Kidney tubule cell (primary cell): ENCODE measurements at regions not wholly inside any gene's neighbourhood (a gene's known extent, or its start where the extent isn't known, plus 50 kb on each side); places are given as distances from the start of the nearest gene placed in this dataset.

ENCODE experiments used
- DNase-seq: peaks from one replicate; pipeline ENCODE4 v3.0.0-alpha.2; 2018; ENCODE audit warnings: low spot score

DNA sequence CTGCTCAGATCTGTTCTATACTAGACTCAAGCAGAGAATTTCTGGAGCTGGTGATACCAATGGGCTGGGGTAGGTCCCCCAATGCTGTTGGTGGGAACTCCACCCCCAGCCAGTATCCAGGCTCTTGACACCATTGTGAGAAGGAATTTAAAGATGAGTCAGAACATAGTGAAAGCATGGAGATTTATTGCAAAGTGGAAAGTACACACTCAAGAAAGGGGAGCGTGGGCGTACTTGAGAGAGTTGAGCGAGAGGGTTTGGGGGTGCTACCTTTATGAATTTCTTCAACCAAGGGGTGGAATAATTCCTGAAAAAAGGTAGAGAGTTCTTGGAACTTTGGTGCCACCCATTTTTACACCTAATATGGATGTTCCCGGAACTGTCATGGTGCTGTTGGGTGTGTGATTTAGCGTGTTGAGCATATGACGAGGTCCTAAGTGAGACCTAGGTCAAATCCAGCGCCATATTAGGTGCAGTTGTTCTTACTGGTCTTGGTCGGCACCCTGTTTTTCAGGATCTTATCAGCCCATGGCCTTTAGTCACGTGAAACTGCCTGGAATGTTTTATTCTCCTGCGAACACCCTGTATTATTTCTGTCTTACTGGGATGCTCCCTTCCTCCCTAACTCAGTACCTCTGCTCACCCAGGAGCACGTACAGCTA is 122.0 kb upstream of the AHR start:
- no peak for DNase-seq

DNA sequence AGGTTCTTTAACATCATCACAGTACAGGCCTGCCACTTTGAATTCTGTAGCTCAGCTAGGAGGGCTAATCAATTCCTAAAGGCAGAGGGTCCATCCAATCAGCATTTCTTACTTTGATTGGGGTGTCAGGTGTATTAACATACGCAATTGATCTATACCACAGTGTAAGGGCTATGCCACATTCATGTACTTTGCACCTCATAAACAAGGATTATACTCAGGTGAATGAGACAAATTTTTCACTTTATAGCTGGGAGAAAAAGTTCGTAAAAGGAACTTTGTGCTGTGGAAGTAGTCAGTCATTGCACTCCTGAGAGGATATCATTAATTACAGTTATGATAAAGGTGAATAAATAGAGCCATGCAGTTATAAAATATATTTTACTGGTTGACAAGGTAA is 119.9 kb upstream of the AHR start:
- no peak for DNase-seq

DNA sequence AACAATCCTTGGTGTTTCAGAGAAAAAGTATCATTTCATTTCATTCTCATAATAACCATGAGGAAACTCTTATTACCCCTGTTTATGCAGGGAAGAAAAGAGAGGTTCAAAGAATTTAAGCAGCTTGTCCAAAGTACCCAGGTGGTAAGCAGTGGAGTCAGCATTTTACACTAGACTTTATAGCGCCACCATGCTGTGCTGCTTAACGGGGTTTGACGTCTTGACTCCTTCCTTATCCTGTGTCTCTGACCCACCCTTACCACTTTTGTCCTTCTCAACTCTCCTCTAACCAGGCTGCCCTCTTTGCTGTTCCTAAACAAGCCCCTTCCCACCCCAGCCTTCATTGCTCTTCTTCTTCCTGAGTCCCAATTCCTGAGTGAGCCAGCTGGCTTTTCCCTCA is 117.0 kb upstream of the AHR start:
- DNase-seq: no peak

DNA sequence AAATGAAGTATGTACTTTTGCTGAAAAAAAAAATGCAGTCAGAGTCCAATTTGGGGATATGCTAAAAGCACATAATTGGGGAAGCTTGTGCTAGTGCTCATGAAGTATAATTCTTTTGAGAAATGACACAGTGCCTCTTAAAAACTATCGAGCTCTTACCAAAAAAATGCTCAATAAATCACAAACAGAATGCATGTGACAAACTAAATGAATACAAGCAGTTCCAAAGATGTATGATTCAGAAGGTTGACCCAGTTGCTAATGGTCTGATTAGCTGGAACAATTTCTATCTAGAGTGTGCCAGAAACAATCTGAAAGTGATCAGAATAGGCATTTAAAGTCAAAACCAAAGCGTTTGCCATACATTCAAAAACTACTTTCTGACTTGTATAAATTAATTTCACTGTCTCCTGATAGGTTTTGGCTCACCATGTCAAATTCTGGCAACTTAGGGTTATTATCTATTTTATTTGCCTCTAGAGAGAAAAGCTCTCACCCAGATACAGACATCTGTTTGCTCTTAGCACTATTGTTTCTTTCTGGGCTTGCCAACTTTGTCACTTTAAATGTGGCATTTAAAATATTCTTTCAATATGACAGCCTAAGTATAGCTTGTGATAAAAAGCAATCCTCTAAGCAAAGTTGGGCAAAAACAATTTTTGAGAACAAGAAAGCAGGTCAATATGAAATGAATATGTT is 114.7 kb upstream of the AHR start:
- no peak for DNase-seq

DNA sequence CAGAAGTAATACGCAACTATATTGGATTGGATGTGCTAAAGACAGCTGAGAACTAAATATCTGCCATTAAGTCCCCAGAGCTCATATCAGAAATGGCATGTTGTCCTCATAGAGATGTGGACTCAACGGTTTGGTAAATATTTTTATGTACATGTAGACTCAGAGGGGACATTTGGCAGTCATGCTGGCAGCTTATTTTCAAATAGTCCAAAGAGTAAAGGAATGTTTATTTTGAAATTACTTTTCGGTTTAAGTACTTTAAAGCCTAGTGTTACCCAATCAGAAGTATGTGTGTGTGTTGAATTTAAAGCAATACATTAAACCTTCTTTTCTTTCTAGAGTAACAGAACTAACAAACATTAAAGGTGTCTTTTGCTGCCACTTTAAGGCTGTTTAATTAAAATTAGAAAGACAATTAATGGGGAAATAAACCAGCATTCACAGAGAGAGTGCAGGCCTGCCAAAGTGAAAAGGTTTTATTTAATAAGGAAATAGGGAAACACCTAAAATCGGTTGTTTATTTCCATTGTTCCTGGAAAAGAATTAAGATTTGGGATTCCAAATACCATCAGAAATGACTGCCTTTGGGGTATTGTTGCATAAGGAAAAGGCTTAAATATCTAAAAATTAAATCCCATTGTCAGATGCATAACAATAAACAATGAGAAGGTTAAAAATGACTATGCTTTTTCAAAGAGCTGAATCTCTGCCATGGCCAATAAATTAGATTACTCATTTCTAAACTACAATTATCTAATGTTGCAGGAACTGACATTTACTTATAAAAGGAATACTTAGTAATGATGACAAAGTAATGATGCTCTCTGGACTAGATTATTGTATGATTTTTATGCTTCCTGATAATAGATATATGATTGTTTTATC is 113.4 kb upstream of the AHR start:
- DNase-seq: no peak

DNA sequence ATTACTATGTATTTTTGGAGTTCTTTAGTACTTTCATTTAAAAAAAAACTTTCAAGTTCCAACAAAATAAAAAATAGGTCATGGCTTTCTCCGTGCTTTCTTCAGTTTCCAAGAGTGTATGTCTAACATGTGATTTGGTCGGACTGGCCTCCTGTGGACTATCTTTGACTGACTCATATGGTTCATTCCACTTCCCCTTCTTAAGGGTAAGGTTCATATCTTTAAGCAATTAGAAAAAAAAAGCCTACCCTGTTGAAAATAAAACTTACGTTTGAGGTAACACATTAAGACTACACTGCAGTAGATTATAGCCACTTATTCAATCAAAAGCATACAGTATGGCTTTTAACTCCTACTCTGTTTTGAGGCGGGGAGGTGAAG is 112.8 kb upstream of the AHR start:
- peak; percentile 6 for DNase-seq

DNA sequence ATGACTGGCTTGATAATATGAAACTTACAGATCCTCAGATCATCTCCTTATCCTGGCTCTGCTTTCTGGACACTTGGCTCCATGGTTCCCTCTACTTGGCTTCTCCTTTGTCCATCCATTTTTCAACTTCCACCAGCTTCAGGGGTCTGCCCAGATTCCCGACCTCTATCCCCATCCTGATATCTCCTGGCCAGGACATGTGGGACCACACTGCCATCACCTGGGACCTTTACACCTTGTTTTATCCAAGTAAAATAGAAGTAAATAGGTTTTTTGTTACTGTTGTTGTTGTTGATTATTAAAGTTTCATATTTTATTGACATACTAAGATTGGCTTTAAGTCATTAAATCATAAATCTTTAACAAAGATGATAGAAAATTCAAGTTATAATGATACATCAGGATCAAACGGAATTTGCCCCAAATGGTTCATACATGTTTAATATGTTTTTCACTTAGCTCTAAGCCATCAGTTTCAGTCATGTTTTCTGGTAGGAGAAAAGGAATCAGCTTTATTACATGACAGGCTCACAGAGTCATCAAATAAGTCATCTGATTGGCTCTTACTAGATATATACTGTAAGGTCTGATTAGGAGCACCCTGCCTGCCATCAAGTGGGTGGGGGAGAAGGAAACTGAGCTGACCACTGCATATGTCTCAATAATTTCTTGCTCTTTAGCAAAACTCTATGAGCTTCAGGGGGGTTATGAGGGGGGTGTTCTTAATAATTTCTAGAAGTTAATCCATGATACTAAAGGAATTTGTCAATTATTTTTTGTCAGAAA is 111.5 kb upstream of the AHR start:
- no peak for DNase-seq

DNA sequence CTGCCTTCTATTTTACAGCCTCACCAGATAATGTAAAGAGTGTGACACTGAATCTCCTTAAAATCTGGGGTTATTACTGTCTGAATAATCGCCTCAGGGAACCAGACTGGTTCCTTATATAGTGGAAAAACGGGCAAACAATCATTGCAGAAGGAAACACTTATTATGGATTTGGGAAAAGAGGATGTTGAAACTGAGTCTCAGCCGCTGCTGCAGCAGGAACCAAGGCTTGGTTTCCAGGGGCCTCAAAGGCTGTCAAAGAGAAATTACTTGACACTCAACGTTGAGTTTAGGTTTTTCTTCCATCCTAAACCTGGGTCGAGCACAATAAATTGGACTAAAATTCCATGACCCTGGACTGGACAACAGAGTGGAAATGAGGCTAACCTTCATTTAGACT is 103.8 kb upstream of the AHR start:
- DNase-seq: no peak

DNA sequence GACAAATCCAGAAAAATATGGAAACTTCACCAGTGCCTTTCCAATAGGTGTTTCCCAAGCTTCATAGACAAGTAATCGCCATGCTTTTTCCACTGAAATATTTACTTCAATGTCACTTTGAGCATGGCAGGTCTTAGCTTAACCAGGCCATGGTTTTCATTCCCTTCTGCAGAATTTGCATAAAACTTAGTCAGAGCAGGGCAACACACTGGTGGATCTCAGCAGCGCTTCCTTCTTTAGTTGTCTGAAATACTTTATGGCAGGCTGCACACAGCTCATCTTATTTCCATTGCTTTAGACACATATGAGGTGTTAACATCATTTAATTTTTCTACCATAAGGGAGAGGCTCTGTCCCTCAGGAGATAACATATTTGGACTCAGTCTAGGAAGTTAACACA is 102.9 kb upstream of the AHR start:
- DNase-seq: peak; percentile 2

DNA sequence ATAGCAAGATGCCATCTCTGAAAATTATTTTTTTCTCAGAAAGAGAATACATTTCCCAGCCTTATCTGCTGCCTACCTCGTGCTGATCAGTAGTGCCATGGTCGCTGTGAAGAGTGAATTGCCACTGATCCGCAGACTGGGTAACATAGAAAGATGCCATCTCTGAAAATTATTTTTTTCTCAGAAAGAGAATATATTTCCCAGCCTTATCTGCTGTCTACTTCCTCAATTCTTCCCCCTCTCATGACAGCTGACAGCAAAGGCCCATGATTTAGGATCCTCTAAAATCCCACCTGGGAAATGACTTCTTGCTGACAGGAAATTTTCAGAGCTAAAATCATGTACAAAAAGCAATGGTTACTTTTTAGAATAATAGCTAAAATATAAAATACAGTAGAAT is 92.5 kb upstream of the AHR start:
- DNase-seq: no peak

DNA sequence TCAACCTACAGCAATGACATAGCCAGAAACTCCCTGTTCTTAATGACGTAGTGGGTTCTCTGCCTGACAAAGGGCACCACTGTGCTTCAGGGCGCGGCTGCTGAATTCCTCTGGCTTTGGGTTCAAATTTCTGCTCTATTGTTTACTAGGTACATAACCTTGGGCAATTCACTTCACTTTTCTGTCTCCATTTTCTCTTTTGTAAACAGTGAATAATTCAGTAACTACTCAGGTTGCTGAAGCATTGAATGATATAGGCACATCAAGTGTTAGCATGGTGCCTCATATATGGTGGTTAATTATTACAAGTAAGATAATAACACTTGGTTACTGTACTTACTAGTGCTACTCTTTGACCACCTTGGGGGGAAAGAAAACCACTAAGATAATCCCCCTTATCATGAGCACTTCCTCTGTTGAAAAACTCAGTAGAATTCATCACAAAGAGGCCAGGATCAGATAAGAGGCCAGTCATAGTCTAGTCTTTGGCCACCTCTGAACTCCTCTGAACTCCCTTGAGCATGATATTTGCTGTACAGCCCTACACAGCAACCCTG is 92.0 kb upstream of the AHR start:
- DNase-seq: peak; percentile 47

DNA sequence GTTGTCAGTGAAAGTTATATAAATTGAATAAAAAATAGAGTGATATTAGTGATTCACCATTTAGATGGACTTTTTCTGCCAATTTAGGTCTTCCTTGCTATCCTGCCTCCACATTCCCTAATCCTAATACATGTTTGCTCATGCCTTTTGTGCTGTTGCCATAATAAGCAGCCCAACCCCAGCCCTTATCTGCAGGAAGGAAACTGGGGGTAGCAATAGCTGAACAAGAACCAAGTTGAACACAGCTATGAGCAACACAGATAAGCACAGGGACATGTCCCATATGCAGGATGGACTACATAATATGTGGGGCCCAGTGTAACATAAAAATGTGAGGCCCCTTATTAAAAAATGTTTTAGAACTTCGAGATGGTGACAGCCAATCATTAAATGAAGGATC is 91.2 kb upstream of the AHR start:
- no peak for DNase-seq

DNA sequence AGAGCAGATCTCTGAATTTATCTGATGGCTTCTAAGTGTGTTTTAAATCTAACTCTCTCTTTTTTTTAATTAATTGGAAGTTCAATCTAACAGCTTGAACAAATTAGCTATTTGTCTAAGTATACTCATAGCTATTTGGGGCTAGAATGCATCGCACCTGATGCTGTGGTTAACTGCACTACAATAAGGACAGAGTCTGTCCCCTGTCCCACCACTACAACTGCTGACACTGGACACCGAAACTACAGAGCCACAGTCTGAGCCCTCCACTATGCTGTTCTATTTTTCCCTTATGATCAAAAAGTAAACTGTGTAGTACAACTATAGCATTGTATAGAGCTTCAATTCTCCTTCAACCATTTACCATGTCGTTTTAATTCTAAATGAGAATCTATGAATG is 89.4 kb upstream of the AHR start:
- DNase-seq: no peak

DNA sequence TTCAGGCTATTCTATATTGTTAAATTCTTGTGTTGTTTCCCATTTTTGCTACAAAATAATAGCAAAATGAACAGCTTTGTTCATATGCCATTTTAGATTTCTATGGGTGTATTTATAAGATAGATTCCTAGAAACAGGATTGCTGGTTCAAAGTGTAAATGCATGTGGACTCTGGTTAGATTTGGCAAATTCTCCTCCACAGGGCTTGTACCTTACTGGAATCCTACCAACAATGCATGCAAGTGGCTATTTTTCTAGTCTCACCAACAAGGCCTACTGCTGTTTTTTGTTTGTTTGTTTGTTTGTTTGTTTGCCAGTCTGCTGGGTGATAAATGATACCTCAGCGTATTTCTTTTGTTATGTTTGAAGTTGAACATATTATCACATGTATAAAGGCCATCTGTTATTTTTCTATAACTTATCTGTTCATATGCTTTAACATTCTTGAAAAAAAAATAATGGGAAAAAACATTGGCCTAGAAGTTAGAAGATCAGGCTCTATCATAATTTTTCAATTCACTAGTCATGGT is 87.1 kb upstream of the AHR start:
- no peak for DNase-seq

DNA sequence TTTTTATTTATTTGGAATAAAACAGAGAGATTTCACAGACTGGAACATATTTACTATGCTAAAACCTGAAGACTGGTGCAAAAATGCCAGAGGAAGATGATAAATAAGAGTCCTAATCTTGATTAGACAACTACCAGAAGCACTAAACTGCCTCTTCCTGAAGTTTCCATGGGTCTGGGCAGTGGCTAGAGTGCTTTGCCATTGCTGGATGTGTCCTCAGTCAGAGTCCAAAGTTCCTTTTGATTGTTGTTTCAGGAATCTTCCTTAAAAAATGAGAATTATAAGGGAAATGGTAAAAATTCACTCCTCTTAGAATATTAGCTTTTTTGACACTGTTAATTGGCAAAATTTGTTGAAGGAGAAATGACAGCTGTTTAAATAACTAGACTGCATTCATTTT is 86.3 kb upstream of the AHR start:
- DNase-seq: no peak

DNA sequence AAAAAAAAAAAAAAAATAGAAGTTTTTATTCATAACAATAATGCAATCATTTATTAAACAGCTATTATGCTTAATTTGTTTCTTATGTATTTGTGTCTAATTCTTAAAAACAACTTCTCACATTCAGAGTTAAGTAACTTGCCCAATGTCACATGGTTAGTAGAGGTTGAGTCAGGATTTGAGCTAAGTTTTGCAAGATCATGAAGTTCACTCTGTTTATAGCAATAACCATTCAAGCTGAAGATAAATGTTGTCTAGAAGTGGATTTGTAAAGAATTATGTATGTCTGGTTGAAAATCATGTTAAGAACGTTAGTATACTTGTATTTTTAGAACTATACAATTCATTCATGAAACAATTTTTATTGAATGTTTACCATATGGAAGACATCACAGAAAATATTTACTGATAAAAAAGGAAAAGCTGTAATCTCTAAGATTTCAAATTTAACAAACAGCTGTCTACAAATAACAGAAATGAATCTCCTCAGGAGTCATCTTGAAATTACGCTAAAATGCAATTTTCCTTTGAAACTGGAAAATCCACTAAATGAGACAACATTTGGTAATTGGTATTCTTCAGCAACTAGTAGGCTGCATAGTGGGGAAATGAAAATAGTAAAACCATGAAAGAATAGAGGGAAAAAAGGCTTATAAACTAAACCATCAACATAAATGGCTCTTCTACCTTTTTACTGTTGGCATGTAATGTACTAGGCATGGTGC is 70.5 kb upstream of the AHR start:
- no peak for DNase-seq

DNA sequence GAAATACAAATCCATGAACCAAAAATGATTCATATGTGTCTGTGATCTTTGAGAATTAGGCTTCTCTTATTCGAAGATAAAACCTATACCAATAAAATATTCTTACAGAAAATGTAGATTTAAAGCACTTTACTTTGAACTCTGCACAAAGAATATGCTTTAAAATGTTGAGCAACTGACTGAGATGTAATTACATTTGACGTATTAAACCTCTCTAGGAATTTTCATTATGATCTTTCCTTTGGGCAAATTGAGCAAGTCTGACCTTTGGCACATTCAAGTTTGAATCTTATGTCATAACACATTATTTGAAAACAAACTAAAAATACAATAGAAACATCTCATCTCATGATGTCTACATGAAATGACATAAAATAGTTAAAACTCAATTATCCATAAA is 69.2 kb upstream of the AHR start:
- DNase-seq: no peak

DNA sequence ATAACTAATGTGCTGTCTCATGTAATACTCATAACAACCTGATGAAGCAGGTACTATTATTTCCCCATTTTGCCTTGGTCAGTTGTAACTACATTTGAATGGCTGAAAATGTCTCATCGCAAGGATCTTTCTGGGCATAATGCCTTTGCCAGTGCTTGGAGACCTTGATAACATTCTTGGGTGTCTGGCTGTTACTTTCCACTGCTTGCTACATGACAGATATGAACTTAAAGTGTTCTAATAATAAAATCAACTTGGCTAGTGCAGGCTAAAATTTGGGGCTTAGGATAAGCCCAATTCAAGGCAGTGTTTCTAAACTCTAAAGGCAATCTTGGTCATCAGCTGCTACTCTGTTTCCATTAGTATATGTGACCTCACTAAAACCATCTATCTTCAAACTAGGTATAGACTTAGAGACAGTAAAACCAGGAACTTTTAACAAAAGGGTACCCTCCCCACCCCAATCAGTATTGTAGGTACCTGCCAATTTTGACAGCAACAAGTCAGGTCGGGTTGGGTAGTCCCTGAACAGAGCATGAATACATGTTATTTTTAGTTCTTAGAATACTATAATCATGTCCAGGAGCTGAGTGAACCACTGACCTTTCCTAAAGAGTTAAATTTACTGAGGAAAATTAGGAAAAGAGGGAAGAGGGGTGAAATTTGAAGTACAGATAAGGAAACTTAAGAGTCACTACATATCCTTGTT is 68.2 kb upstream of the AHR start:
- no peak for DNase-seq

DNA sequence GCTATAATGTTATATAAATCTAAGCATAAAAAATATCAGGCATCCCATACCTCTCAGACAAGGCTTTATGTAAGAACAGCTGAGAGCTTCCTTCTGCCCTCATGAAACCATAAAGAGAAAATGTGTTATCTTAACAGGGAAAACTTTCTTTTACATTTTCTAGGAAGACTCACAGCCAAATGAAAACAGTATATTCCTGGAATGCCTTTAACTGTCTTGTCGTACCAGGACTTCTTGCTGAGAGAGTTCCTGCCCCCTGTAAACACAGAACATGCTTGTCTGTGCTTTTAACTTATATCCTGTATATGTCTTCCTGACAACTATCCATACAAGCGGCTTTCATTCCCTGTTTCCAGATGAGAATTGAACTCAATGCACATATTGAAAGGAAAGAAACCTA is 64.8 kb upstream of the AHR start:
- DNase-seq: no peak

DNA sequence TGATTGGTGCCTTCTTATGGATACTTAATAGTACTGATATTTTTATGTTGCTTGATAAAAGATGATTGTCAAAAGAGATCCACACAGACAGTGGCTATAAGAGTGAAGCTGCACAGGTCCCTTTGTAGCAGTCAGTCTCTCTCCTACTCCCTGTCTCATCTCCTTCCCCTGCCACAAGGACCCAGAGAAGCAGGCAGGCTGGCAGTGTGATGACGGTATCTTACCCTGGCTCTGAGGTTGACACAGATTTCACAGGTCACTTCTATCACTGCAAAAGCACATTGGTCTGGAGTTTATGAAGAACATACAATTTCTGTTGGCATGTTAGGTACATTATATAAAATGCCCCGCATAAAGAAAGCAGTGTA is 64.4 kb upstream of the AHR start:
- no peak for DNase-seq
